Kidney glomerular epithelial cell (primary cell): ENCODE measurements at regions not wholly inside any gene's neighbourhood (a gene's known extent, or its start where the extent isn't known, plus 50 kb on each side); places are given as distances from the start of the nearest gene placed in this dataset.

Experiments
- DNase-seq: peaks from one replicate; lab custom pipeline; 2025; lab: John Stamatoyannopoulos, UW

DNA sequence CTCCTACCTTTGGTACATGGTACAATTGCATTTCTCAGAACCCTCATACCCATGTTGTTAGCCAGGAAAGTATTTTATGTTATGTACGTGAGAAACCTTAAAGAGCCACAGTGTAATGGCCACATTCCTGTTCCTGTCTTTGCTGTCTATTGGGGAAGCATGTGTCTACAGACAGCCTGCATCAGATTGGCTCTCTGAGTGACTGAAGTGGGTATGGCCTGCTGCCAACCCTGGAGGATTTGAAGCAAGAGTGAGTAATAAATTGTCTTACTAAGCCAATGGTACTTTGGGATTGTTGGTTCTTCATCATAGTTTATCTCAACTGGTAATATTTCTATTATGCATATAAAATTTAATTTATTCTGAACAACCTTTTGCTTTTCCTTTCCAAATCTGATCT, 574.1 kb downstream of the LMO7 start:
- no peak for DNase-seq

DNA sequence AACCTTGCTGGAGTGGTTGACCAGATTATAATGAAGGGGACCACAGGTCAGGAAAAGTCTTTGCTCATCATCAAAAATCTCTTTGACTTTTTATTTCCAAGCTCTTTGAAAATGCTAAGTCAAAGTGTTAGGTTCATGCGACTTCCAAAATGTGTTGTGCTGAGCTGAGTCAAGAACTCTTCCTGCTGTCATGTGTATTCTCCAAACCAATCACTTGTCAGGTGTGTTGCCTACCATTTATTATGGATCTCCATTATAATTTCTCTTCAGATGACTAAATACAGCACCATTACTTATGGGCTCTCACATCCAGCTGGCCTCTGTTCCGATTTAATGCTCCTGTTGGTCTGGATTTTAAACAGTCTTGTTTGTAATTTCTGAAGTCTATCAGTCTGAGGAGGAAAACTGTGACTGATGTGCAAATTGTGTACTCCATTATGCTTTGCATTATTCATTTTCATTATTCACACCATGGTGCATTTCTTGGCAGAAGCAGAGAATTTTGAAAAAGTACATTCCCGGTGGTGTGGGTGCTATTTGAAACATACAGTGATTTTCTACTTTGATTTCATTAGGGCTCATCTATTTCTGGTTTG, 562.5 kb downstream of the LMO7 start:
- no peak for DNase-seq

DNA sequence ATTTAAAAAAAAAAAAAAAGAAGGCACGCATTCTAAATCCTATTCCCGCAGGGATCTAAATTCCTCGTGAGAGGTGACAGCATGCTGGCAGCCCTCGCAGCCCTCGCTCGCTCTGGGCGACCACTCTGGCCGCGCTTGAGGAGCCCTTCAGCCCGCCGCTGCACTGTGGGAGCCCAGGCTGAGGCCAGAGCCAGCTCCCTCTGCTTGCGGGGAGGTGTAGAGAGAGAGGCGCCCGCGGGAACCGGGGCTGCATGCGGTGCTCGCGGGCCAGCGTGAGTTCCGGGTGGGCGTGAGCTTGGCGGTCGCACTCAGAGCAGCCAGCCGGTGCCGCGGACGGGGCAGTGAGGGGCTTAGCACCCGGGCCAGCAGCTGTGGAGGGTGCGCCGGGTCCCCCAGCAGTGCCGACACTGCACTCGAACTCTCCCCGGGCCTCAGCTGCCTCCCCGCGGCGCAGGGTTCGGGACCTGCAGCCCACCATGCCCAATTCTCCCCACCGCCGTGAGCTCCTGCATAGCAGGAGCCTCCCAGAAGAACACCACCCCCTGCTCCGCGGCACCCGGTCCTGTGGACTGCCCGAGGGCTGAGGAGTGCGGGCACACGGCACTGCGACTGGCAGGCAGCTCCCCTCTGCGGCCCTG, 553.9 kb downstream of the LMO7 start:
- no peak for DNase-seq

DNA sequence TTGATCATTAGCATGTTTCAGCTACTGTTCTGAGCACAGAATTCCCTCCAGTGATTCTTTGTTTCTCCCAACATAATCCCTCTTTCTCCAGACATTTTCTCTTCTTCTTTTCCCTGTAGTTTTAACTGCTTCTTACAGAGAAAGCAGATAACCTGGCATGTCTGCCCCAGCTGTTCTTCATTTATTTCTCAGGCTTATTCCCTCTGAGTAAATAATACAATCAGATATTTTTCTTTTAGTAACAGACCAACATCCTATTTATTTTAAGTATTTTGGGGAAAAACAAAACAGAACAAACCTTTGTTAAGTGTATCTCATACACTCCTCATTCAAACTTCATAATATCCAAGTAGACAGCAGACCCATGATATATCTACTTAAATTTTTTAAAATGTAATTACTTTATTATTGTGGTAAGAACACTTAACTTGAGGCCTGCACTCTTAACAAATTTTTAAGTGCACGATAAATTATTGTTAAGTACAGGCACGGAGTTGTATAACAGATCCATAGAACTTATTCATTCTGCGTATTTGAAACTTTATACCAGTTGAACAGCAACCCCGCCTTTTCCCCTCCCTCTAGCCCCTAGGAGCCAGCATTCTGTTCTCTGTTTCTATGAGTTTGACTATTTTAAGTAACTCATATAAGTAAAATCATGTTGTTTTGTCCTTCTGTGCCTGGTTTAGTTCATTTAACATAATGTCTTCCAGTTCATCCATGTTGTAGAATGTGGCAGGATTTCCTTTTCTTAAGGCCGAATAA, 540.0 kb downstream of the LMO7 start:
- no peak for DNase-seq

DNA sequence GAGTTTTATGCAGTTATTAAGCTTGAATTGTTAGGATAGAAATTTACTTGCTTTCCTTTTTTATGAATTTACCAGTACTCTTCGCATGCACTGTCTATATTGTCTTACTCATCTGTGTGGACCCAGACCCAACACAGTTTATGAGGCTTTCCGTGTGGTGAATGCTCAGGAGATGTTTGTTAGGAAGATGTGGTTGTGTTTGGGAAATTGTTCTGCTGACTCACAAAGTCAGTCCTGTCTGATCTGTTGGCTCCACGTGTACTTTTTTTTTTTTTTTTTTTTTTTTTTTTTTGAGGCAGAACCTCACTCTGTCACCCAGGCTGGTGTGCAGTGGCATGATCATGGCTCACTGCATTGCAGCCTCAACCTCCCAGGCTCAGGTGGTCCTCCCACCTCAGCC, 532.5 kb downstream of the LMO7 start:
- DNase-seq = no peak

DNA sequence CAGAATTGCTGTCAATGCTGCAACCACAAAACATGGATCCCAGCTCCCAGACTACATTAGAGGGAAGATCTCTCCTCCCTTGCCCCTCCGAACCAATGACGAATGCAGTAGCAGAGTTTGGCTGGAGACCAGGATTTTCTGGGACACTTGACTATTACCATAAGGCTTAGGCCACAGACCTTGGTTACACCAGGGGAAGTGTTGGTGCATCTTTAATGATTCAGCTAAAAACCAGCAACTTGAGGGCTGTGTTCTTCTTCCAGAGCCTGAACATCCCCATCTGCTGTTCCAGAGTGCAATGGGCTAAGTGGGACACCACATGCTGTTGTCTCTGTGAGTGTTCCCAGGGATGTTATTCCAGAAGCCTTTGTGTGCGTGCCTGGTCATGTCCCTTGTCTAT, 528.2 kb downstream of the LMO7 start:
- no peak for DNase-seq

DNA sequence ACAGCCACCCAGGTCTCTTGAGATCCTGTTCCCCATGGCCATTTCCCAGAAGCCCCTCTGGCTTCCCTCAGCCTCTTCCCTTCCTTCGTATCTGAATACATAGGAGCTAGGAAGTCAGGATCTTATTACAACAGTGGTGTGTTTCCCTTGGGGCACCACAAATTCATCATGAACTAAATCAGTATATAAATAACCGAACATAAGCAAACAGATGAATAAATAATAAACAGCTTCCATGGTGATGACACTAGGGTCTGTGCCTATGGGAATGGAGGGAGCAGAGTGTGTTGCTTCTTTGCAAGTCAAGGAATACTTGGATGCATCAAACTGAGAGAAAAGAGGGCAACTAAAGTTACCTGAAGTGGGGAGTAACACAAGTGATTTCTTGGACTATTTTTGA, 527.6 kb downstream of the LMO7 start:
- no peak for DNase-seq

DNA sequence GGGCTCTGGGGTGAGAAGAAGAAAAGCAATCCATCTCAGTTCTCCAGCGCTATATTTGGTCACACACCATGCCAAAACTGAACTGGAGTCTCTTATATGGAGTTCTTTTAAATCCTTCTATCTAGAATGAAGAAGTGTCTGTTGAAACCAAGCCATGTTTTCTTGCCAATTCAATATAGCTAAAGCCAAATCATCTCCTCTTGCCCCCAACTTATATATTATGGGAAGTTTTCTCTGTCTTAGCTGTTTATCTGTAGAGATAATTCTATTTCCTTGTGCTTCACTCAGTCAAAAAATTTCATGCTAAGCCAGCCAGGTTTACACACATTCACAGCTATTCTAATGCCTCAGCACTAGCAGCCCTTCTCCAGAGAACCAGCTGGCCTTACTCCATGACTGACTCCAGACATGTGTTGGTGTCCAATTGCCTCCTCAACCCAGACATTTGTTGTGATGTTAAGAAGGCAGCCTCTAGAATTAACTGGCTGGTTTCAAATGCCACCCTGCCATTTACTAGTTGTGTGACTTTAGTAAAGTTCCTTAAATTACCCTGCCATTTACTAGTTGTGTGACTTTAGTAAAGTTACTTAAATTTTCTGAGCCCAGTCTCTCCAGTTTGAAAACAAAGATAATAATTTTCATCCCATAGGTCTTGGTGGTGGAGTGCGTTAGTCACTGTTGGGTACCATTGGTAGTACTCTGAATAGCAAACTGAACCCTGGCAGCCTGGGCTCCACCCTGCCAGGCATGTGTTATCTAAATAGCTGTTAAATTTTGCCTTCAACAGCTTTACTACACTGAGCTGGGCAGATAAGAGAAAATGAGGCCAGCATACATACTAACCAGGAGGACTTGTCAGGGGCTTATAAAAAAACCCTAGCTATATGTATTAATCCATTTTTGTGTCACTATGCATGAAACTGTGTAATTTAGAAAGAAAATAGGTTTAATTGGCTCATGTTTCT, 525.1 kb downstream of the LMO7 start:
- no peak for DNase-seq

DNA sequence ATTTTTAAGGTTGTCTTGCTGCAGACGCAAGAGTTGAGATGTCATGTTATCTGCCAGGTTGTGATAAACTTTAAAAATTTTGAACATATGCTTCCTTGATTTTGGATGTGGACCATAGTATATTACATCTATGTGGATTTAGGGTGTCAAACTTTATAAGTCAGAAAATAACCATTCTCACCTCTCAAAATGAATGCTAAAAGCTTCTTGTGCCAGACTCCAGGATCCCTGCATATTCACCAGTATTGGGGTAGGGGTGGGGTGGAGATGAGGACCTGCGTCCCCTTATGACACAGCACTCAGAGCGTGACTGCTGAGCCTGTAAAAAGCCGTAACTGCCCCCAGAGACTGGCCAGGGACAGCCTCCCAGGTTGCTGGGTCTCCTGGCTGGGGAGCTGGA, 524.4 kb downstream of the LMO7 start:
- no peak for DNase-seq

DNA sequence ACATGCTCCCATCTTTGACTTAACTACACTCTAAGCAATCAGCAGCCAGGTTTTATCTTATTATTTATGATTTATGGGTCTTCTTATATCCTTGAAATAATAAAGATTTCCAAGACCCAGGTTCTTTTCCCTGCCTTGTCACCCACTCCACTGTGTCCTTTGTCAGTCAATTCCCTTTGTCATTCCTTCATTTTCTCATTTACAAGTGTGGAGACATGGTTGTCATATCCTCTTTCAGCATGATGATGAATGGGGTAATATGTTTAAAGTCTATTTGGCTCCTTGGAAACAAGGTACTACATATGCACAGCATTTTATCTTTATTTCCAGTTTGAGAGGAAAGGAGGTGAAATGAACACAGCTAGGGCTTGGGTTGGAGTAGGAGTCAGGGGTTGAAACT, 521.8 kb downstream of the LMO7 start:
- DNase-seq = no peak

DNA sequence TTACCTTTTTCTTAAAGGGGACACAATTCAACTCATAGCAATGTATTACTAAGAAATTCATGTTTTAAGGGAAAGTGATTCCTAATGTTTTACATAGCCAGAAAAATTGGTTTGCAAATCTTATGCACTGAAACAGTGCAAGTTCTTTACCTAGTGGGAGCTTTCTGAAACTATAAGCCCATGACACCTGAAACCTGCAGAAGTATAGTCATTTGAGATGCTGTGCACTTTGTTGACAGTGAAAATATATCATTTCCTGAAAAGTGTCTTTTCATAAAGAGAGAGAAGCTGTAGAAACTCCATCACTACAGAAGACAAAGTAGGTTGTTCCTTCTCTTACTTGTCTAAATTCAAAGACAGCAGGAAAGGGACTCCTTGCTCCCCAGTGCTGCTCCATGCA, 517.1 kb downstream of the LMO7 start:
- DNase-seq = no peak

DNA sequence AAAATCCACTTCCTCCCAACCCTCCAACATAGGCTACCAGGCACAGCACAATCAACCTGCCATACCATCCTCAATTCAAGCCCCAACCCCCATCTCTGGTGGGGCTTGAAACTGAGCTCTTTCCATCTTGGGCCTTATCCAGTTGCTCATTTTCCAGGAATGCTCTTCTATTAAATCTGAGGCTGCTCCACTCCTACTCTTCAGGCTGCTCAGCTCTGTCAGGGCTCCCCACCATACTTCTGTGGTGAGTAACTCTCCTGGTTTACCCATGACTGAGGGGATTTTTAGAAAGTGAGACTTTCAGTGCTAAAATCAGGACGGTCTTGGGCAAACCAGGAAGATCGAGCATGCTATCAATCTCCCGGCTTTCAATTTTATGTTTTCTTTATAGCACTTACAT, 512.8 kb downstream of the LMO7 start:
- DNase-seq = peak; percentile 8

DNA sequence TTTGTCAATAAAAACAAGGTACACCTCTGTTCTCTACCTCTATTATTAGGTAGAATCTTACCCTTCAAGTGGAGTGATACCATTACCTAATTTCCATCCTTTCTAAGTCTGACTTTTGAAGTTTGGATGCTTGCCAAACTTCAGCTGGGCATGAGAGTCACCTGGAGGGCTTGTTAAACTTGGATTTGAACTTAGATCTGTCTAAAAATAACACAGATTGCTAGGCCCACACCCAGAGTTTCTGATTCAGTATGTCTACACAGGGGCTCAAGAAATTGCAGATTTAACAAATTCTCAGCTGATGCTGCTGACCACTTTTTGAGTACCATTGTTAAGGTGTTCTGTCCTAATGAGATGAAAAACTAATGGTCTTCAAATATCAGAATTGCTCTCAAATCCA, 512.2 kb downstream of the LMO7 start:
- DNase-seq = no peak

DNA sequence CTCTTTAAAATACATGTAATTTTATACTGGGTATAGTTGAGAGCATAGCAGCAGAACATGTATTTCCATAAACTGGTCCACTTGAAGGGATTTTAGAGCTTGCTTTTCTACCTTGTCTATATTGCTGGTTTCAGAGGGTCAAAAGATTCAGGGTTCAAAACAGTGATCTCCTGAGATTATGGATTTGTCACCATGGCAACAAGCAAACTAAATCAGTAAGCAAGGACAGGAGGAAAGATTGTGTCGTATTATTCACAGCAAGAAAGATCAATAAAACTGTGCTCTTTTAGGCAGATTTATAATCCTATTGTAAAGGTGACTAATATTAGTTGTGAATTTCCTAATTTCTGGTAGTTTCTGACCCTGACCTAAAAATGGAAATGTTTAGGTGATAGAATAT, 496.4 kb downstream of the LMO7 start:
- DNase-seq = no peak

DNA sequence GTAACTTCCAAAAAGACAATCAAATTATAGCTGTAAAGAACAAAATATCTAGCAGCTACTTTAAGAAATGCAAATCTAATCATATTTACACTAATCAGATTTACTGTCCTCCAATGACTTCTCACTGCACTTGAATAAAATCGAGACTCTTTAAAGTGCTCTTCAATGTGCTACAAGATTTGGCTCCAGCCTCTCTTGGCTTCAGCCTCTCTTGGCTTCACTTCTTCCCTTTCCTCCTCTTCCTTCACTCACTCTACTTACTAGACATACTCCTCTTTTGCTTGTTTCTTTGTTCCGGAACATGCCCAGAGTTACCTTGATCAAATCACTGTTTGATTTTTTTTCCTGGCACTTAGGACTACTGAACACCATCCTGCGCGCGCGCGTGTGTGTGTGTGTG, 495.4 kb downstream of the LMO7 start:
- no peak for DNase-seq

DNA sequence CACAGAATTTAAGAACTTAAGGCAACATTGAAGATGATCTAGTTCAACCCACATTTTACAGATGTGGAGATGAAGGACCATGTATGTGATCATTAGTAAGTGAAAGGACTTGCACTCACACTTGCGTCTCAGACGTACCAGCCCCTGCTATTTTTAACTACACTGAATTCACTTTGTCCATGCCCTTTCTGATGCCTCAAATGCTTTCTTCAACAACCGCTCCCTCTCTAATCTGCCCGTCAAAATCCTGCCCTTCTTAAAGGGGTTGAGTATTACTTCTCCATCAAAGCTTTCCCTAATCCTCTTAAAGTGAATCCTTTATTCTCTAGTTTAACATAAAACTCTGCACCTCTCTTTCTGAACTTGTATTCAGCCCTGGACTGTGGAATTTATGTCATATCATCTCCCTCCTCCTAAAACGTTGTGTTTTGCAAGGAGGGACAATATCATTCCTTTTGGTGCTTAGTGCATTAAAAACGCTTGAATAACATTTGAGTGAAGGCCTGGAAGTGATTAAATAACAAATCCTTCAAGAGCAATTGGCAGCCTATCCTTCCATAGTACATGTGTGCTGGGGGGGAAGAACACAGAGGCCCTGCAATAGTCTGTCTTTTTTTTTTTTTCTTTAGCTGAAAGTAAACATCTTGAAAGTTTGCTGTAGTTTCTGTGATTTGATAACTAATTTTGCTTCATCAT, 493.3 kb downstream of the LMO7 start:
- DNase-seq = no peak

DNA sequence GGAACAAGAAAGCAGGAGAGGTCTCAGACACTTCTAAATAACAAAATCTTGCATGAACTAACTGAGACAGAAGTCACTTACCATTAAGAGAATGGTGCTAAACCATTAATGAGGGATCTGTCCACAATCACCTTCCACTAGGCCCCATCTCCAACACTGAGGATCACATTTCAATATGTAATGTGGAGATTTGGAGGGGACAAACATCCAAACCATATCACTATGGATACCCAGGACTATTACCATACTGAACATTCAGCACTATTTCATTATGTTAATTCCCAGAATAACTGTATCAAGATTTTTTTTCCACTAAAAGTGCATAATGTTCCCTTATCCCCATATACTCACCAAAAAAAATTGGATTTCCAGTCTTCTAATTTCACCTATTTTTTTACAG, 491.8 kb downstream of the LMO7 start:
- DNase-seq = no peak

DNA sequence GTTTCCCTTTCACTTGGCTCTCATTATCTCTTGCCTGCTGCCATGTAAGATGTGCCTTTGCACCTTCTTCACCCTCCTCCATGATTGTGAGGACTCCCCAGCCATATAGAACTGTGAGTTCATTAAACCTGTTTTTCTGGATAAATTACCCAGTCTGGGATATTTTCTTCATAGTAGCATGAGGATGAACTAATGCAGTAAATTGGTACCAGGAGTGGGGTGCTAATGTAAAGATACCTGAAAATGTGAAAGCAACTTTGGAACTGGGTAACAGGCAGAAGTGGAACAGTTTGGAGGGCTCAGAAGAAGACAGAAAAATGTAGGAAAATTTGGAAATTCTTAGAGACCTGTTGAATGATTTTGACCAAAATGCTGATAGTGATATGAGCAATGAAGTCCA, 487.4 kb downstream of the LMO7 start:
- DNase-seq = no peak

DNA sequence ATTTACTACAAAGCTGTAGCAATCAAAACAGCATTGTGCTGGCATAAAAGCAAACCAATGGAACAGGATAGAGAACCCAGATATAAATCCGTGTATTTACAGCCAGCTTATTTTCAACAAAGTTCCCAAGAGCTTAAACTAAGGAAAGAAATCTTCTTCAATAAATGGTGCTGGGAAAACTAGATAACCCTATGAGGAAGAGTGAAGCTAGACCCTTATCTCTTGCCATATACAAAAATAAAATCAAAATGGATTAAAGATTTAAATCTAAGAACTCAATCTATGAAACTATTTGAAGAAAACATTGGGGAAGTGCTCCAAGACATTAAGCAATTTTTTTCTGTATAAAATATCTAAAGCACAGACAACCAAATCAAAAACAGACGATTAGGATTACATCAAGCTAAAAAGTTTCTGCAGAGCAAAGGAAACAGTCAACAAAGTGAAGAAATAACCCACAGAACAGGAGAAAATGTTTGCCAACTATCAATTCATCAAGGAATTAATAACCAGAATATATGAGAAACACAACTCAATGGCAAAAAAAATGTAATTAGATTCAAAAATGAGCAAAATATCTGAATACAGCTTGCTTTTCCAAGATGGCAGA, 480.7 kb downstream of the LMO7 start:
- DNase-seq = no peak

DNA sequence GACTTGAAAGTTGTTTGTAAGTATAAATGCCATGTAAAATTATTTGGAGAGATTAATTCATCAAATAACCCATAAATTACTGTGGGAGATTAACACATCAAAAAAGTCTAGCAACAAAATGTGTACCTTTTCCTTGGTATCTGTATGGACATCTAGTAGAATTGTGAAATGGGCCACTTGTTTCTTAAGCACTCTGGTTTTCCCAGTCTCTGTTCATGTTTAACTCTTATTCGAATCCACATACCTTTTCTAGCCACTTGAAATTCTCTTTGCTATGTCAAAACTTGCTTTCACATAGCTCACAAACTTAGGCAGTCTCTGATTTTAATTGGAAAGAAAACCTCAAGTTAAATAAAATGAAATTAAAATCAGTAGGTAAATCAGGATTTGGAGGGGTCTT, 470.6 kb downstream of the LMO7 start:
- no peak for DNase-seq

DNA sequence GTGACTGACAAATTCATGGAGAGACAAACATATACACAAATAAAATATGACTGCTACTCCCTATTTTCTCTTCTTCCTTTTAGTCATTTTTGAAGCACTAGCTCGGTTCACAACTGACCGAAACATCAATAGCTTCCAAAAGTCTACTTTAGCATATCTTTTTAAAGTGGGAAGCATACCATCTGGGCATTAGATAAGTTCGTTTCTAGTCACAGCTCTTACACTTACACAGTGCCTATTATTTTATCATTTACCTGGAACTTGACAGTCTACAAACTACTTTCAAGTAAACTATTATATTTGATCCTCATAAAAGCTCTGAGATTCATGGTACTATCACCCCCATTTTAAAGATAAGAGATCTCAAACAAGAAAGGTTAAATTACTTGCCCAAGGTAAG, 458.5 kb downstream of the LMO7 start:
- DNase-seq = no peak
